ENCODE measurements at regions not wholly inside any gene's neighbourhood (a gene's known extent, or its start where the extent isn't known, plus 50 kb on each side); places are given as distances from the start of the nearest gene placed in this dataset.

DNA sequence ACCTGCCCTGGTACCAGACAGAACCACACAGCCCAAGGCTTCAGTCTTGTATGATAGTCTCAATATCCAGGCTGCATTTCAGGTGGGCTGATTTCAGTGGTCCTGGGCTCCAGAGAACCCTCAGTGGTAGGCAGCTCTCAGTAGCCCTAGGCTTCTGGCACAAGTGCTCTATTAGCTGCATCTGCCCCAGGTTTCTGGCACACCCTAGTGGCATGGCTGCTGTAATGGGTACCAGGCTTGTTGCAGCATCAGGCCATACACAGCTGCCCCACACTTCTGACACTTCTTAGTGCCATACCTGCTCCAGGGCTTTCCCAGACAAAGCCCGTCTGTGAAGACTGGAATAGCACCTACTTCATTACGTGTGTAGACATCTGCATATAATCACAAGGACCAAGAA lies 1062.2 kb upstream of the EPHA6 start:
- TF ChIP-seq EZH2phosphoT487 (IDR thresholded peaks at IDR 0.05; ENCODE audit: low read depth, severe bottlenecking, unreplicated experiment) (no peak), CTCF (IDR thresholded peaks at IDR 0.05; ENCODE audit: poor library complexity) (no peak)
